SK-N-SH treated with all-trans-retinoic acid at 6 μM for 48 hours (cell line): ENCODE measurements at regions not wholly inside any gene's neighbourhood (a gene's known extent, or its start where the extent isn't known, plus 50 kb on each side); places are given as distances from the start of the nearest gene placed in this dataset.

Experiments
- ATAC-seq: fragments of 200-7000 bp; cut with Tn5 transposase; 3 replicates; pipeline ENCODE4 v1.9.1; 2020; ENCODE audit warnings: mild to moderate bottlenecking, moderate library complexity
- ARNTL ChIP-seq: fragments of 450-650 bp; formaldehyde crosslinking; IDR thresholded peaks from 2 replicates; pipeline ENCODE4 v1.5.0; 2020; ENCODE audit warnings: low read depth, mild to moderate bottlenecking, moderate library complexity, borderline replicate concordance
- BACH2 ChIP-seq: fragments of 250-450 bp; sonication (Bioruptor Pico); IDR thresholded peaks from 2 replicates; pipeline ENCODE4 v1.9.0; 2021; ENCODE audit warnings: mild to moderate bottlenecking, borderline replicate concordance
- CSDC2 ChIP-seq: fragments of 250-450 bp; sonication (Bioruptor Pico); IDR thresholded peaks from 2 replicates; pipeline ENCODE4 v1.5.0; 2020; ENCODE audit warnings: mild to moderate bottlenecking, moderate library complexity
- CSRNP3 ChIP-seq: fragments of 250-450 bp; sonication (Bioruptor Pico); IDR thresholded peaks from 2 replicates; pipeline ENCODE4 v1.5.1; 2021; ENCODE audit warnings: mild to moderate bottlenecking, moderate library complexity
- ESRRG ChIP-seq: fragments of 250-450 bp; sonication (Bioruptor Pico); IDR thresholded peaks from 2 replicates; pipeline ENCODE4 v1.6.1; 2021; ENCODE audit warnings: mild to moderate bottlenecking
- GLIS3 ChIP-seq: fragments of 250-450 bp; sonication (Bioruptor Pico); IDR thresholded peaks from 2 replicates; pipeline ENCODE4 v1.5.0; 2020; ENCODE audit warnings: mild to moderate bottlenecking, moderate library complexity
- ISL1 ChIP-seq: fragments of 250-450 bp; sonication (Bioruptor Pico); IDR thresholded peaks from 2 replicates; pipeline ENCODE4 v2.1.2; 2022; ENCODE audit warnings: mild to moderate bottlenecking, moderate library complexity
- OSR1 ChIP-seq: fragments of 250-450 bp; sonication (Bioruptor Pico); IDR thresholded peaks from 2 replicates; pipeline ENCODE4 v1.8.0; 2022; ENCODE audit warnings: moderate library complexity, mild to moderate bottlenecking, inconsistent platforms
- PATZ1 ChIP-seq: fragments of 250-450 bp; sonication (Bioruptor Pico); IDR thresholded peaks from 2 replicates; pipeline ENCODE4 v1.8.0; 2020; ENCODE audit warnings: mild to moderate bottlenecking, moderate library complexity, borderline replicate concordance
- POU6F1 ChIP-seq: fragments of 250-450 bp; sonication (Bioruptor Pico); IDR thresholded peaks from 2 replicates; pipeline ENCODE4 v1.8.0; 2021; ENCODE audit warnings: low read depth, mild to moderate bottlenecking, moderate library complexity, borderline replicate concordance
- PPARA ChIP-seq: fragments of 250-450 bp; sonication (Bioruptor Pico); IDR thresholded peaks from 2 replicates; pipeline ENCODE4 v1.5.0; 2020; ENCODE audit warnings: mild to moderate bottlenecking, borderline replicate concordance
- RARB ChIP-seq: fragments of 250-450 bp; sonication (Bioruptor Pico); IDR thresholded peaks from 2 replicates; pipeline ENCODE4 v1.8.0; 2021; ENCODE audit warnings: mild to moderate bottlenecking, moderate library complexity
- SNAI2 ChIP-seq: fragments of 250-450 bp; sonication (Bioruptor Pico); IDR thresholded peaks from 2 replicates; pipeline ENCODE4 v1.5.0; 2020; ENCODE audit warnings: mild to moderate bottlenecking, moderate library complexity
- TCF4 ChIP-seq: fragments of 250-450 bp; sonication (Bioruptor Pico); IDR thresholded peaks from 2 replicates; pipeline ENCODE4 v1.8.0; 2021; ENCODE audit warnings: mild to moderate bottlenecking, moderate library complexity, borderline replicate concordance
- TOX ChIP-seq: fragments of 250-450 bp; sonication (Bioruptor Pico); IDR thresholded peaks from 2 replicates; pipeline ENCODE4 v1.8.0; 2021; ENCODE audit warnings: mild to moderate bottlenecking, moderate library complexity, borderline replicate concordance
- TSHZ2 ChIP-seq: fragments of 250-450 bp; sonication (Bioruptor Pico); IDR thresholded peaks from 2 replicates; pipeline ENCODE4 v1.5.0; 2020; ENCODE audit warnings: mild to moderate bottlenecking, moderate library complexity
- ZC3H10 ChIP-seq: fragments of 250-450 bp; sonication (Bioruptor Pico); IDR thresholded peaks from 2 replicates; pipeline ENCODE4 v1.5.1; 2021; ENCODE audit warnings: mild to moderate bottlenecking, moderate library complexity
- ZFP3 ChIP-seq: fragments of 250-450 bp; sonication (Bioruptor Pico); IDR thresholded peaks from 2 replicates; pipeline ENCODE4 v1.5.0; 2020; ENCODE audit warnings: mild to moderate bottlenecking, moderate library complexity
- ZFP30 ChIP-seq: fragments of 450-650 bp; formaldehyde crosslinking; IDR thresholded peaks from 2 replicates; pipeline ENCODE4 v1.5.0; 2022; ENCODE audit warnings: mild to moderate bottlenecking, moderate library complexity
- ZNF565 ChIP-seq: fragments of 450-650 bp; formaldehyde crosslinking; conservative IDR thresholded peaks from 2 replicates; pipeline ENCODE4 v1.5.0; 2020; ENCODE audit warnings: low read depth, mild to moderate bottlenecking, moderate library complexity
- ZNF70 ChIP-seq: fragments of 450-650 bp; formaldehyde crosslinking; IDR thresholded peaks from 2 replicates; pipeline ENCODE4 v1.5.0; 2020; ENCODE audit warnings: mild to moderate bottlenecking, moderate library complexity
- ZNF8 ChIP-seq: fragments of 450-650 bp; formaldehyde crosslinking; IDR thresholded peaks from 2 replicates; pipeline ENCODE4 v1.5.0; 2020; ENCODE audit warnings: mild to moderate bottlenecking, moderate library complexity

GRCh38 chr10:53269482-53269881 lies 496.9 kb upstream of the MBL2 start (continued):
- no peak for TF ChIP-seq TSHZ2 (CRISPR knock-in tag)
- TF ChIP-seq TOX (CRISPR knock-in tag), result no peak
- no peak for TF ChIP-seq RARB (CRISPR knock-in tag)
- TF ChIP-seq ZC3H10, result no peak
- TF ChIP-seq CSDC2, result no peak
- no peak for TF ChIP-seq ZNF8

- ATAC-seq, result no peak
- TF ChIP-seq CSRNP3, result 0 out of 2 replicates have a peak, but pooled peaks have one; percentile 31
- TF ChIP-seq ZNF70 (CRISPR knock-in tag), result no peak
- no peak for TF ChIP-seq ZFP30
- TF ChIP-seq TSHZ2 (CRISPR knock-in tag), result peak; percentile 53
- peak; percentile 92 for TF ChIP-seq TCF4 (CRISPR knock-in tag)
These were observed 487.6 kb upstream of the MBL2 start for GRCh38 chr10:53260213-53260612.

GRCh38 chr10:53256623-53257022 lies 484.0 kb upstream of the MBL2 start:
- TF ChIP-seq BACH2 (CRISPR knock-in tag), result no peak
- TF ChIP-seq OSR1 (CRISPR knock-in tag), result no peak
- no peak for TF ChIP-seq ISL1
- TF ChIP-seq ZFP3 (CRISPR knock-in tag), result no peak
- TF ChIP-seq ZNF70 (CRISPR knock-in tag), result no peak
- TF ChIP-seq GLIS3 (CRISPR knock-in tag), result no peak
- TF ChIP-seq CSRNP3, result no peak
- TF ChIP-seq RARB (CRISPR knock-in tag), result no peak
- TF ChIP-seq POU6F1 (CRISPR knock-in tag), result no peak
- TF ChIP-seq ZC3H10, result no peak
- TF ChIP-seq TOX (CRISPR knock-in tag), result no peak
- TF ChIP-seq PPARA (CRISPR knock-in tag), result no peak
- no peak for TF ChIP-seq ESRRG (CRISPR knock-in tag)
- no peak for TF ChIP-seq CSDC2
- no peak for TF ChIP-seq ARNTL (CRISPR knock-in tag)
- no peak for TF ChIP-seq SNAI2 (CRISPR knock-in tag)
- TF ChIP-seq PATZ1, result no peak
- no peak for TF ChIP-seq ZNF565 (CRISPR knock-in tag)
- TF ChIP-seq, all 23 proteins: peak for 0
- no peak for ATAC-seq
